DOHH2 (cell line): ENCODE measurements at regions not wholly inside any gene's neighbourhood (a gene's known extent, or its start where the extent isn't known, plus 50 kb on each side); places are given as distances from the start of the nearest gene placed in this dataset.

Experiments
- EZH2phosphoT487 ChIP-seq: fragments of 200-600 bp; sonication (generic); IDR thresholded peaks from 2 replicates; pipeline ENCODE4 v1.6.1; 2017; ENCODE audit warnings: borderline replicate concordance, mild to moderate bottlenecking, antibody characterized with exemption, low read length, moderate library complexity, mixed read lengths
- TF ChIP-seq, protein P1 (sequence below): fragments of 200-600 bp; sonication (generic); IDR thresholded peaks from one replicate; pipeline ENCODE4 v1.5.1; 2014; ENCODE audit warnings: antibody characterized with exemption, mild to moderate bottlenecking, low read depth, low read length; ENCODE audit not compliant: poor library complexity, severe bottlenecking

GRCh38 chr7:25918731-25919130 lies 233.3 kb upstream of the NFE2L3 start:
- TF ChIP-seq, protein P1, sequence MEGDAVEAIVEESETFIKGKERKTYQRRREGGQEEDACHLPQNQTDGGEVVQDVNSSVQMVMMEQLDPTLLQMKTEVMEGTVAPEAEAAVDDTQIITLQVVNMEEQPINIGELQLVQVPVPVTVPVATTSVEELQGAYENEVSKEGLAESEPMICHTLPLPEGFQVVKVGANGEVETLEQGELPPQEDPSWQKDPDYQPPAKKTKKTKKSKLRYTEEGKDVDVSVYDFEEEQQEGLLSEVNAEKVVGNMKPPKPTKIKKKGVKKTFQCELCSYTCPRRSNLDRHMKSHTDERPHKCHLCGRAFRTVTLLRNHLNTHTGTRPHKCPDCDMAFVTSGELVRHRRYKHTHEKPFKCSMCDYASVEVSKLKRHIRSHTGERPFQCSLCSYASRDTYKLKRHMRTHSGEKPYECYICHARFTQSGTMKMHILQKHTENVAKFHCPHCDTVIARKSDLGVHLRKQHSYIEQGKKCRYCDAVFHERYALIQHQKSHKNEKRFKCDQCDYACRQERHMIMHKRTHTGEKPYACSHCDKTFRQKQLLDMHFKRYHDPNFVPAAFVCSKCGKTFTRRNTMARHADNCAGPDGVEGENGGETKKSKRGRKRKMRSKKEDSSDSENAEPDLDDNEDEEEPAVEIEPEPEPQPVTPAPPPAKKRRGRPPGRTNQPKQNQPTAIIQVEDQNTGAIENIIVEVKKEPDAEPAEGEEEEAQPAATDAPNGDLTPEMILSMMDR: no peak
- no peak for TF ChIP-seq EZH2phosphoT487
